ENCODE measurements at regions not wholly inside any gene's neighbourhood (a gene's known extent, or its start where the extent isn't known, plus 50 kb on each side); places are given as distances from the start of the nearest gene placed in this dataset.
"Not testable (repeated sequence)": the region's sequence is repeated elsewhere in the genome, so short reads cannot be mapped to it uniquely, and the experiment has no call there.

DNA sequence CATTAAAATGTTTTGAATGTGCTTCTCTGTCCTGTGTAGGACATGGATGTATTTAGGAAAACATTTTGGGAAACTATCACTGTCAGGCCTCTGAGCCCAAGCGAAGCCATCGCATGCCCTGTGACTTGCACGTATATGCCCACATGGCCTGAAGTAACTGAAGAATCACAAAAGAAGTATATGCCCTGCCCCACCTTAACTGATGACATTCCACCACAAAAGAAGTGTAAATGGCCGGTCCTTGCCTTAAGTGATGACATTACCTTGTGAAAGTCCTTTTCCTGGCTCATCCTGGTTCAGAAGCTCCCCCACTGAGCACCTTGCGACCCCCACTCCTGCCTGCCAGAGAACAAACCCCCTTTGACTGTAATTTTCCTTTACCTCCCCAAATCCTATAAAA, 191.1 kb upstream of the MEIS1 start:
- H4K20me1 ChIP-seq (ENCODE audit: insufficient read depth, low read length); ATAC-seq (ENCODE audit: insufficient read depth, low read depth); H3K79me2 ChIP-seq (ENCODE audit: insufficient read depth, low read length); H3K4me2 ChIP-seq (ENCODE audit: insufficient read depth, low read length); DNase-seq; H3K27me3 ChIP-seq (ENCODE audit: insufficient read depth, low read length, poor library complexity); H3K27ac ChIP-seq (ENCODE audit: low read length); H2AFZ ChIP-seq (ENCODE audit: low read depth, low read length); H3K4me1 ChIP-seq (ENCODE audit: insufficient read depth, low read length); H3K4me3 ChIP-seq (ENCODE audit: low read depth in 1 of 2, low read length in 2 of 2); H3K9me3 ChIP-seq (ENCODE audit: insufficient read depth, low read length, severe bottlenecking); H3K36me3 ChIP-seq (ENCODE audit: insufficient read depth, low read length); H3K9ac ChIP-seq (ENCODE audit: low read depth, low read length): not testable (repeated sequence)

GRCh38 chr2:66242888-66243287, 192.0 kb upstream of the MEIS1 start:
- H3K27me3 ChIP-seq (ENCODE audit: insufficient read depth, low read length, poor library complexity); H3K4me3 ChIP-seq (ENCODE audit: low read depth in 1 of 2, low read length in 2 of 2); H3K4me1 ChIP-seq (ENCODE audit: insufficient read depth, low read length); H3K36me3 ChIP-seq (ENCODE audit: insufficient read depth, low read length); H4K20me1 ChIP-seq (ENCODE audit: insufficient read depth, low read length); DNase-seq; H2AFZ ChIP-seq (ENCODE audit: low read depth, low read length); H3K9me3 ChIP-seq (ENCODE audit: insufficient read depth, low read length, severe bottlenecking); ATAC-seq (ENCODE audit: insufficient read depth, low read depth); H3K4me2 ChIP-seq (ENCODE audit: insufficient read depth, low read length); H3K79me2 ChIP-seq (ENCODE audit: insufficient read depth, low read length); H3K9ac ChIP-seq (ENCODE audit: low read depth, low read length); H3K27ac ChIP-seq (ENCODE audit: low read length): not testable (repeated sequence)

GRCh38 chr2:66242099-66242789, 192.7 kb upstream of the MEIS1 start:
- Histone ChIP-seq H3K9ac (ENCODE audit: low read depth, low read length) (no peak overlapping the region), H3K27ac (ENCODE audit: low read length) (no peak overlapping the region), H3K4me3 (ENCODE audit: low read depth in 1 of 2, low read length in 2 of 2) (no peak overlapping the region), H3K4me1 (ENCODE audit: insufficient read depth, low read length) (no peaks in the 10 kb centered on the region), H3K36me3 (ENCODE audit: insufficient read depth, low read length) (no peaks in the 10 kb centered on the region), H3K79me2 (ENCODE audit: insufficient read depth, low read length) (no peaks in the 10 kb centered on the region), H3K4me2 (ENCODE audit: insufficient read depth, low read length) (no peak overlapping the region), H3K9me3 (ENCODE audit: insufficient read depth, low read length, severe bottlenecking) (no peaks in the 10 kb centered on the region), H3K27me3 (ENCODE audit: insufficient read depth, low read length, poor library complexity) (no peaks in the 10 kb centered on the region), H2AFZ (ENCODE audit: low read depth, low read length) (no peak overlapping the region), H4K20me1 (ENCODE audit: insufficient read depth, low read length) (no peaks in the 10 kb centered on the region)
- ATAC-seq (ENCODE audit: insufficient read depth, low read depth), result no peak
- TF ChIP-seq, protein P1, sequence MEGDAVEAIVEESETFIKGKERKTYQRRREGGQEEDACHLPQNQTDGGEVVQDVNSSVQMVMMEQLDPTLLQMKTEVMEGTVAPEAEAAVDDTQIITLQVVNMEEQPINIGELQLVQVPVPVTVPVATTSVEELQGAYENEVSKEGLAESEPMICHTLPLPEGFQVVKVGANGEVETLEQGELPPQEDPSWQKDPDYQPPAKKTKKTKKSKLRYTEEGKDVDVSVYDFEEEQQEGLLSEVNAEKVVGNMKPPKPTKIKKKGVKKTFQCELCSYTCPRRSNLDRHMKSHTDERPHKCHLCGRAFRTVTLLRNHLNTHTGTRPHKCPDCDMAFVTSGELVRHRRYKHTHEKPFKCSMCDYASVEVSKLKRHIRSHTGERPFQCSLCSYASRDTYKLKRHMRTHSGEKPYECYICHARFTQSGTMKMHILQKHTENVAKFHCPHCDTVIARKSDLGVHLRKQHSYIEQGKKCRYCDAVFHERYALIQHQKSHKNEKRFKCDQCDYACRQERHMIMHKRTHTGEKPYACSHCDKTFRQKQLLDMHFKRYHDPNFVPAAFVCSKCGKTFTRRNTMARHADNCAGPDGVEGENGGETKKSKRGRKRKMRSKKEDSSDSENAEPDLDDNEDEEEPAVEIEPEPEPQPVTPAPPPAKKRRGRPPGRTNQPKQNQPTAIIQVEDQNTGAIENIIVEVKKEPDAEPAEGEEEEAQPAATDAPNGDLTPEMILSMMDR (IDR thresholded peaks at IDR 0.05; ENCODE audit: borderline replicate concordance, extremely low read depth, low read length, poor library complexity, severe bottlenecking), result no peak
- no peak for TF ChIP-seq EZH2 (IDR thresholded peaks at IDR 0.05; ENCODE audit: borderline replicate concordance, low read depth, low read length, severe bottlenecking)
- no peak for DNase-seq

- DNase-seq (no peak), ATAC-seq (ENCODE audit: insufficient read depth, low read depth) (no peak)
- H3K4me3 ChIP-seq (ENCODE audit: low read depth in 1 of 2, low read length in 2 of 2), result no peak overlapping the region
- H3K36me3 ChIP-seq (ENCODE audit: insufficient read depth, low read length), result no peaks in the 10 kb centered on the region
- H3K4me2 ChIP-seq (ENCODE audit: insufficient read depth, low read length), result no peak overlapping the region
- H3K27me3 ChIP-seq (ENCODE audit: insufficient read depth, low read length, poor library complexity), result no peaks in the 10 kb centered on the region
- no peak overlapping the region for H3K27ac ChIP-seq (ENCODE audit: low read length)
- H3K9me3 ChIP-seq (ENCODE audit: insufficient read depth, low read length, severe bottlenecking), result no peaks in the 10 kb centered on the region
- no peaks in the 10 kb centered on the region for H3K79me2 ChIP-seq (ENCODE audit: insufficient read depth, low read length)
- H2AFZ ChIP-seq (ENCODE audit: low read depth, low read length), result no peak overlapping the region
- H4K20me1 ChIP-seq (ENCODE audit: insufficient read depth, low read length), result no peaks in the 10 kb centered on the region
- no peak overlapping the region for H3K9ac ChIP-seq (ENCODE audit: low read depth, low read length)
- TF ChIP-seq, protein P1 (IDR thresholded peaks at IDR 0.05; ENCODE audit: borderline replicate concordance, extremely low read depth, low read length, poor library complexity, severe bottlenecking), result no peak
- no peak for TF ChIP-seq EZH2 (IDR thresholded peaks at IDR 0.05; ENCODE audit: borderline replicate concordance, low read depth, low read length, severe bottlenecking)
- H3K4me1 ChIP-seq (ENCODE audit: insufficient read depth, low read length), result no peaks in the 10 kb centered on the region
These were observed 194.6 kb upstream of the MEIS1 start for GRCh38 chr2:66240286-66240685.
